ENCODE measurements at regions not wholly inside any gene's neighbourhood (a gene's known extent, or its start where the extent isn't known, plus 50 kb on each side); places are given as distances from the start of the nearest gene placed in this dataset.

- no peaks in the 10 kb centered on the region for H3K27me3 ChIP-seq
- no peaks in the 10 kb centered on the region for H3K4me1 ChIP-seq
- no peak for TF ChIP-seq CTCF (IDR thresholded peaks at IDR 0.05)
- TF ChIP-seq POLR2A (IDR thresholded peaks at IDR 0.05) = no peak
- no peak overlapping the region for H3K27ac ChIP-seq
- no peaks in the 10 kb centered on the region for H3K36me3 ChIP-seq
- DNase-seq = no peak
- H3K9me3 ChIP-seq = no peaks in the 10 kb centered on the region
- no peak overlapping the region for H3K4me3 ChIP-seq
Measured at GRCh38 chr13:76023652-76024051, 387.5 kb downstream of the LMO7 start.

- Histone ChIP-seq H3K4me1 (no peaks in the 10 kb centered on the region), H3K36me3 (no peaks in the 10 kb centered on the region), H3K9me3 (no peaks in the 10 kb centered on the region), H3K4me3 (no peak overlapping the region), H3K27me3 (no peaks in the 10 kb centered on the region), H3K27ac (no peak overlapping the region)
- no peak for DNase-seq
- TF ChIP-seq POLR2A (IDR thresholded peaks at IDR 0.05) (no peak), CTCF (IDR thresholded peaks at IDR 0.05) (no peak)
Measured at GRCh38 chr13:76020421-76020955, 384.4 kb downstream of the LMO7 start.

- Histone ChIP-seq H3K27me3 (no peaks in the 10 kb centered on the region), H3K9me3 (no peaks in the 10 kb centered on the region), H3K36me3 (no peaks in the 10 kb centered on the region), H3K4me3 (no peak overlapping the region), H3K4me1 (no peaks in the 10 kb centered on the region), H3K27ac (no peak overlapping the region)
- DNase-seq = peak in 1 of 3 donors; percentile 51
- no peak for TF ChIP-seq CTCF (IDR thresholded peaks at IDR 0.05)
- TF ChIP-seq POLR2A (IDR thresholded peaks at IDR 0.05) = no peak
Measured at GRCh38 chr13:76019421-76020044, 383.4 kb downstream of the LMO7 start.

GRCh38 chr13:76017861-76018556 lies 381.9 kb downstream of the LMO7 start:
- Histone ChIP-seq H3K27ac (no peak overlapping the region), H3K9me3 (no peaks in the 10 kb centered on the region), H3K36me3 (no peaks in the 10 kb centered on the region), H3K27me3 (no peaks in the 10 kb centered on the region), H3K4me1 (no peaks in the 10 kb centered on the region), H3K4me3 (no peak overlapping the region)
- TF ChIP-seq CTCF (IDR thresholded peaks at IDR 0.05) = no peak
- TF ChIP-seq POLR2A (IDR thresholded peaks at IDR 0.05) = no peak
- no peak for DNase-seq

GRCh38 chr13:76016799-76017400 lies 380.8 kb downstream of the LMO7 start:
- Histone ChIP-seq H3K27me3 (no peaks in the 10 kb centered on the region), H3K9me3 (no peaks in the 10 kb centered on the region), H3K27ac (no peak overlapping the region), H3K4me3 (no peak overlapping the region), H3K4me1 (no peaks in the 10 kb centered on the region), H3K36me3 (no peaks in the 10 kb centered on the region)
- DNase-seq = peak in 1 of 3 donors; percentile 47
- TF ChIP-seq CTCF (IDR thresholded peaks at IDR 0.05) = peak in 3 of 6 experiments; percentile 36 to 53 (median 46)
- no peak for TF ChIP-seq POLR2A (IDR thresholded peaks at IDR 0.05)

Measured in Peyer's patch (tissue), 4 donors.